Medulla oblongata (tissue), 1 donor: ENCODE measurements at regions not wholly inside any gene's neighbourhood (a gene's known extent, or its start where the extent isn't known, plus 50 kb on each side); places are given as distances from the start of the nearest gene placed in this dataset.
"Not testable (repeated sequence)": the region's sequence is repeated elsewhere in the genome, so short reads cannot be mapped to it uniquely, and the experiment has no call there.

Experiments
- DNase-seq: peaks from one replicate; pipeline ENCODE4 v3.0.0-alpha.2; 2015; ENCODE audit errors: extremely low spot score

DNA sequence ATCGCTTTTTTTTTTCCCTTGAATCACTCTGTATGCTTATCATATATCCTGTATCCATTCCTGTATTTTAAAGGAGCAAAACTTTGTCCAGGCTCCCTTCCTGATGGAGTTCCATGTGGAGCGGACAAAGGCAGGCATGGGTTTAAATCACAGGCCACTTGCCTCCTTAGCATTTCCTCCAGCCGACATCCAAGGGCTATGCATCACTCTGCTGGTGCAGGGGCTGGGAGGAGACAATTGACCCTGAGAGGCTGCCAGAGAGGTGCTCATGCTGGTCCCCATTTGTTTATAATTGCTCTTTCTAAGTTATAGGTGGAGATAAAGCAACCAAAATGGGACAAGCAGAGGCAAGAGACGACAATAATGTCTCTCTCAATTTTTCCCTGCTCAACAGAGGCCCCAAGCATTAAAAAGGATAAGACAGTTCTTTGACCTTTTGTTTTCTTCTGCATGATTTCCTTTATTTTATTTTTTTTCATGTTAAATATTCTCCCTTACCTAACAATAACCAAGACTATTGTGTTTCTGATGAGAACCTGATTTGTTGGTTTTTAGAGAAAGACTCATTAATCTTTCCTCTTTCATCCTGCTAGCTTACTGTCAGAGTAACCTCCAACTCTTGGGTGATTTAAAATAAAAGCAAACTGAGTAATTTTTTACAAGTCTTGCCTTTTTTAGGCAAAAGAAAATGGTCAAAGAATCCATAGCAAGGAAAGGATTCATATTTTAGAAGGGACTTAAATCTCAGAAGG, 353.7 kb downstream of the ADGRL2 start:
- no peak for DNase-seq

DNA sequence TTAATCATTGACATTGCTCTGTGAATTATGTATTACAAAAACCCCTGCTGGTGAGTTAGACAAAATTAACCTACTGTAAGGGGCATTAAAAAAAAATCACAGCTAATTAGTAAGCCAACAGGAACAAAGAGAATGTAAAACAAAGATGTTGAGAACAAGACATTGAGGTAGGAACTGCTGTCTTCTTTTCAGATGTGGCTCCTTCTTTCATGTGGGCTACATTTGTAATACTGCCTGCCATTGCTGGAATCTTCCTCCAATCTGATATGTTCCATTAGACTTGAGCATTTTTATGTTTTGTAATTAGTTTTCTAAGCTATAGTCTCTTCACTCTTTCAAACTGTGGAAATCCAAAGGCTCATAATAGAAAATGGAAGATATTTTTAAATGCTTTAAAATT, 353.0 kb downstream of the ADGRL2 start:
- no peak for DNase-seq

DNA sequence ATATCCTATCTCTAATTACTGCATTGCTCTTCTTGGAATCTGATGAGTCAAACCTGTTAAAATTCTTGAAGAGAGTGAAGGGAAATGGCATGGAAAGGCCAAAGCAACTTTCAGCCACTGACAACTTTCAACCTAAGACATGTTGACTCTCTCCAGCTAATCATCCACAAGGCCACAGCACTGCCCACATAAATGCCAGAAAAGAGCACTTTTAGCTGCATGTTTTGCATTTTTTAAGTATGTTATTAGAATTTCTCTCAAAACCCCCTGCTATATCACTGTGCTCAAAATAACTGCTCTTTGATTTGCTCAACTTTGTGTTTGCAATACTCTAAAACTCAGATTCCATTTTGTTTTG, 352.5 kb downstream of the ADGRL2 start:
- DNase-seq, result no peak

GRCh38 chr1:82152356-82153271, 351.9 kb downstream of the ADGRL2 start:
- DNase-seq, result no peak

GRCh38 chr1:82145656-82146055, 344.9 kb downstream of the ADGRL2 start:
- no peak for DNase-seq

DNA sequence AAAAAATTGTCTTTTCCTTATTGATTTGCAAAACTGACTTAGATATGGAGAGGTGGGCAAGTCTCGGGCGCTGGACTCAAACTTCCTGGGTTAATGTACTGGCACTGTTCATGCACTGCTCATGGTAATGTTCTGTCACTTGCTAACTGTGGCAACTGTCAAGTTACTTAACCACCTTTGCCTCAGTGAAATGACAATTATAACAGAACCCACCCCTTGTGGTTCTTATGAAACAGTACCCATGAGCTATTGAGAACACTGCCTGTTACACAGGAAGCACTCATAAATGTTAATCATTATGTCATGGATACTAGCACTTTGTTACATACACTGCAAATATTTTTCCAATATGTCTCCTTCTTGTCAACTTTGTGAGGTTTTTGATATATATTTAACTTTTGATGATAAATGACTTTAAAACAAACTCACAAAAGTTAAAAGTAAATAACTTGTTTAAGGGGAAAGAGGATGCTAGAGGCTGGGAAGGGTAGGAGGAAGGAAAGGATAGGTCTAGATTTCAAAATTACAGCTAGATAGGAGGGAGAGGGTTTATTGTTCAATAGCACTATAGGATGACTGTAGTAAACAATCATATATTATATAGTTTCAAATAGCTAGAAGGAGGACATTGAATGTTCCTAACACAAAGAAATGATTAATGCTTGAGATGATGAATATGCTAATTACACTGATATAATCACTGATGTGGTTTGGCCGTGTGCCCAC, 342.5 kb downstream of the ADGRL2 start:
- DNase-seq, result no peak

GRCh38 chr1:82141390-82141789, 340.7 kb downstream of the ADGRL2 start:
- DNase-seq, result no peak

DNA sequence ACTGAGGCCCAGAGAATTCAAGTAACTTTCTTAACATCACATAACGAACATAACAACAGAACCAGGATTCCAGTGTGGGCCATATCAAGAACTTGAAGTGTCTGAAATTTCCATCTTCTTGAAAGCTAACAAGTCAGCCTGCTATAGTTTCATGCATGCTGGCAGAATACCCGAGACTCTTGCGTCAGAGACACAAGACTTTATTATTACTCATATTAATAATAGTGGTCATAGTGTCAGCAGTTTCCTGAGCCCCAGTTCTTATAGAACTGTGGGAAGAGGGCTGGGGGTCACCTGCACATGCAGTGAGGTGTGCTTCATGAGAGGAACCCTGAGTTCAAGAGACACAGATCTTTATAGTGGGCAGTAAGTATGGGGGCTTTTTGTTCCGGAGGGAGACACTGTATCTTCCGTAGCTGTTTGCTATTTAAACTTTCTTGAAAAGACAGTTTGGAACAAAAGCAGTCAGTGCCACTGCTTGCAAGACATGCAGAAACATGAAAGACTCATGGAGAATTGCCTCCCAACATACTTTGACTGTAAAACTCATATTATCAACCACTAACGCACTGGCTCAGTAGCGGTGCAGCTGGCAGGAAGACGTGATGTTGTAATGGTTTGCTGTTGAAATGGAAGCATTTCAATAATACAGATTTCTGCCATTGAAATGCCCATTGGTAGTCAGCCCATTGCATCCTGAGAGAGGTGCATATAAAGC, 339.2 kb downstream of the ADGRL2 start:
- no peak for DNase-seq

DNA sequence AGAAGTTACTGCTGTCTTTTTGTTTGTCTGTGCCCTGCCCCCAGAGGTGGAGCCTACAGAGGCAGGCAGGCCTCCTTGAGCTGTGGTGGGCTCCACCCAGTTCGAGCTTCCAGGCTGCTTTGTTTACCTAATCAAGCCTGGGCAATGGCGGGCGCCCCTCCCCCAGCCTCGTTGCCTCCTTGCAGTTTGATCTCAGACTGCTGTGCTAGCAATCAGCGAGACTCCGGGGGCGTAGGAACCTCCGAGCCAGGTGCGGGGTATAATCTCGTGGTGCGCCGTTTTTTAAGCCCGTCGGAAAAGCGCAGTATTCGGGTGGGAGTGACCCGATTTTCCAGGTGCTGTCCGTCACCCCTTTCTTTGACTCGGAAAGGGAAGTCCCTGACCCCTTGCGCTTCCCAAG, 335.6 kb downstream of the ADGRL2 start:
- not testable (repeated sequence) for DNase-seq

DNA sequence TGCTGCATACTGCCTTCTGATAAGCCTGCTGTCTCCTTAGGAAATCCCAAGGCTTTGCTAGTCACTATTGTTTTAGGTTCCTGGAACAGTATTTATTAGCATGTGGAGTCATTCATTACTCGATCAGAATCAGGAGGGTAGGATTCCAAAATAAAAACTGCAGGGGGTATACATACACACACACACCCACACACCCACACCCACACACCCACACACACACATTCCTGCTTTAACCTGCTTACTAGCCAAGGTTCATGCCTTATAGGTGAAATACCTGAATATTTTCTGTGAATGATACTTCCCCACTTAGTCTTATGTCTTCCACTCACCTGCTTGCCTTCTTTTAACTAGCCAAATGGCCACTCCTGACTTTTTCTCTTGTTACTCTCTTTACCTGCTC, 325.1 kb downstream of the ADGRL2 start:
- no peak for DNase-seq

GRCh38 chr1:82125119-82125518, 324.4 kb downstream of the ADGRL2 start:
- no peak for DNase-seq

DNA sequence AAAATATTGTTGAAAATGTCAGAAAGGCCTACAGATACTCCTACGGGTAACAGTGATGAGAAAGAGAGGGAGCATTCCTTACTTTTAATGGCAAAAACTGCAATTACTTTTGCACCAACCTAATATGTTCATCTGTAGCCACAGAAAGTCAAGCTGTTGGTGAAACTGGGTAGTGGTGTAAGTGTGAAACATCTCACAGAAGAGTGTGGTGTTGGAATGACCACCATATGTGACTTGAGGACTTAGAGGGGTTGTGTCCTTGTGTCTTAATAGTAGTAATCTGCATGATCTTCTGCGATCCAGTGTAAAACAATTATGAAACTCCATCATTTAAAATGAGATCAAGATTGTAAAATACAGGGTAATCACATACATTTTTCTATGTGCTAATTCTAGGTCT, 320.7 kb downstream of the ADGRL2 start:
- no peak for DNase-seq

DNA sequence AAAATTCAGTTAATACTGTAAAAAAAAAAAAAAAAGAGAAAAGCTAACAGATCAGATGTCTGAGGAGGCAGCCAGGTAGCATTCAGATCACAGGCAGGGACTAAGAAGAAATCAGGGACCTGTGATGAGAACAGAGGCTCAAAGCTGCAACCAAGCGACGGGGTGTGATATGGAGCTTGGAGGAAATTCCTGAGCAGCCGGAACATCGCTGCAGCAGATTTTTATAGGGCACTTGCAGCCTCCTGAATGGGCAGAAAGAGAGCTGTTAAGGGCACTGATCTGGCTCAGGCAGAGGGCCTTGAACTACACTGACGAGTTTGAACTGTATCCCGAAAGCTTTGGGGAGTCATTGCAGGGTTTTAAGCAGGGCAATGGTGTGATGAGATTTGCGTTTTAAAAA, 315.4 kb downstream of the ADGRL2 start:
- no peak for DNase-seq

DNA sequence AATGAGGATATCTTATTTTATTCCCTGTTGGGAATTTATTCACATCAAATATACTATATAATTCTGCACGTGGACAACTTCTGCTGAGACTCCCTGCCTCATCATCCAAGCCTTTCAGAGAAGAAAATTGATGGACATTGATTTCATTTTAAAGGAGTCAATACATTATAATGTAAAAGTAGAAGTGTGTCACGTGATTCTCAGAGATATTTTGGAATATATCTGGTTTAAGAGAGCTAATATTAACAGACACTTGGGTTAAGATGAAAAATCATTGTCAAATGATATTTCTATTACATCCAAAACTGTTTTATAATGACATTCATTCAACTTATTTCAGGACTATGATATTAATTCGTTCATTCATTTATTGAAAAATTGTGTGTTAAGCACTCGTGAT, 314.2 kb downstream of the ADGRL2 start:
- no peak for DNase-seq

- no peak for DNase-seq
These were observed 309.9 kb downstream of the ADGRL2 start for GRCh38 chr1:82110366-82111254.

DNA sequence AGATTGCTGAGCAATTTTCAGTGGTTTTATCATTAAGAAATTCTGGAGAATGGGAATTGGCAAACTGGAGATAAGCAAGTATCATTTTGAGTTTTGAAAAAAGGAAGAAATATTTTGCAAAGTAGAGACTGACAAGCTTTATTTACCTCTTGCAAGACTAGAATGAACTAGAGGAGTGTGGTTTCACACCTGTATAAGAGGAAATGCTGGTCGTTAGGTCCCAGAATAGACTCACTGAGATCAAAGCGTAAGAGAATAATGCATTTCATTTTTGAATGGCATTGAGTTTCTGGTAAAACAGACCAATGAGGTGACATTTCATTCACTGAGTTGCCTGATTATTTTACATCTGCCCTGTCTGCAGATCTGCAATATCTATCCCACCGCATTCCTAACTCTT, 308.1 kb downstream of the ADGRL2 start:
- no peak for DNase-seq

GRCh38 chr1:82106672-82107071, 305.9 kb downstream of the ADGRL2 start:
- no peak for DNase-seq

DNA sequence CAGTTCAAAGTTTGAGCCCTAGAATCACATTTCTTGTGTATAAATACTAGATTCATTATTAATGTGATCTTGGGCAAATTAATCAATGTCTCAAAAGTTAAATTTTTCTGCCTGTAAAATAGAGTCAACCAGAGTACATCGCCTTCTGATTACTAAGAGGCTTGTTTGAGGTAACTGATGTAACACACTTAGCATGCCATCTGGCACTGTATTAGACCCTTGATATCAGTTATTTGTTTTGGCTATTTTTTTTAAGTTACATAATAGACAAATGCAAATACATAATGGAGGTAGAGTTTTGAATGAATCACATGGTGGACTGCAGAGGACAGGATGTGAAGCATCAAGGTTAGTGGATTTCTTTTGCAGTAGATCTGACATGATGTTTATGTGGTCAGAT, 298.4 kb downstream of the ADGRL2 start:
- DNase-seq, result no peak

DNA sequence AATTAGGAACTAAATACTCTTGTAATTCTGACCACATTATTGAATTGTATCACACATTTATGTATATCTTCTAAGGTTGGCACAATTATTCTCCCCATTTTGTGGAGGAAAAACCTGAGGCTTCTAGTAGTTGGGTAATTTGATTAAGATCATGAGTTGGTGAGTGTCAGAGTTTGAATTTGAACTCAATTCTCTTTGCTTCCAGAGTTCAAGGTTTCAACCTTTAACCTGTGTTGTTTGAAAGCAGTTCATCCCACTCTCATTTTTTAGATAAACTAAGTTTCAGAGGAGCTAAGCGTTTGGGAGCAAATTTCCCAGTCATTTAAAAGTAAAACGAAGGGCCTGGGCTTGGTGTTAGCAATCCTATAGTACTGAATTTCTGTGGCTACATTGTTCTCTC, 293.4 kb downstream of the ADGRL2 start:
- no peak for DNase-seq

DNA sequence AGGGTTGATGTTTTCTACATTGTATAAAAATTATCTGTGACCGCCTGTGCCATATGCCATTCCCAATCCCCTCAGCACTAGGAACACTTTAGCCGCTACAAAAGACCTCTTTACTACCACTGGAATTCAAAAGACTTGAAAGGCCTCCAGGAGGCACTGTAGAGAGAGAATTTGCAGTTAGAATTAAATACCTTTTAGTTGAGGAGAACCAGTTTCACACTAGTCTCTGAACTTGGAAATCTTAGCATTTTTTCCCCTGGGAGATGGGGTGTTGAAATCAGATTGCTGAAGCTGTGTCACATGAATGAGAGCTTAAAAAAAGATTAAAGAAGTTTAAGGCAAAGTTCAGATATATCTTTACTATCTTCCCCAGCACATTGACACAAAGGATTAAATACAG, 291.0 kb downstream of the ADGRL2 start:
- no peak for DNase-seq

DNA sequence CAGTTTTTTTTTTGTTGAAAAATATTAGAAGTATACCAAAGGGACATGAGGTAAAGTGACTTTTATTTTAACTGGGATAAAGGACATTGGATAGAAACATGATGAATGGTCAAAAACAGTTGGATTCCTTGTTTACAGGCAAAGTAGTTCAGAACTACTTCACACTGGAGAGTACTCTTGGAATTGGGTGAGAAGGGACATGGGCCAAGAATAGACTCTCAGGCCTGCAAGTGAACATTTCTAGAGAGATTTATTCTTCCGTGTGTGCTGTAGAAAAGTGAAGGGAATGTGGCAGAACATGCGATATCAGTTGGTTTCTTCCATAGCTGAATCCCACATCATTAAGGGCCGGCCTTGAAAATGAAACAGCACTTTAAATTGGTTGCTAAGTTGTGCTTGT, 290.5 kb downstream of the ADGRL2 start:
- no peak for DNase-seq
